Astrocyte of the cerebellum (primary cell): ENCODE measurements at regions not wholly inside any gene's neighbourhood (a gene's known extent, or its start where the extent isn't known, plus 50 kb on each side); places are given as distances from the start of the nearest gene placed in this dataset.
"Not testable (repeated sequence)": the region's sequence is repeated elsewhere in the genome, so short reads cannot be mapped to it uniquely, and the experiment has no call there.

Source experiments
- DNase-seq: peaks from one replicate; pipeline ENCODE4 v3.0.0-alpha.2; 2011; ENCODE audit warnings: low read depth
- H3K4me3 ChIP-seq: 2 replicates; pipeline ENCODE4 v1.5.1; 2011; ENCODE audit warnings: mild to moderate bottlenecking, low read depth, low read length, moderate library complexity
- CTCF ChIP-seq: IDR thresholded peaks from 2 replicates; pipeline ENCODE4 v1.5.1; 2012; ENCODE audit warnings: low read length, low read depth, moderate library complexity, mild to moderate bottlenecking; ENCODE audit errors: missing control alignments
- in situ Hi-C: cut with HindIII; loops from 2 replicates; pipeline ENCODE4 v1.10.0; 2017; ENCODE audit warnings: low sequenced_read_pairs

- in situ Hi-C loops: no loop called here
These were observed 732.3 kb downstream of the CDY1 start for GRCh38 chrY:26354191-26354590.

GRCh38 chrY:26359869-26360268 lies 738.0 kb downstream of the CDY1 start:
- DNase-seq, H3K4me3 ChIP-seq, in situ Hi-C loops: not testable (repeated sequence)

More at GRCh38 chrY:26354191-26354590, 732.3 kb downstream of the CDY1 start:
- DNase-seq: no peak
- H3K4me3 ChIP-seq: no peak overlapping the region
- TF ChIP-seq CTCF: no peak

- in situ Hi-C loops, DNase-seq, H3K4me3 ChIP-seq: not testable (repeated sequence)
These were observed 738.6 kb downstream of the CDY1 start for GRCh38 chrY:26360472-26360871.

- in situ Hi-C loops, H3K4me3 ChIP-seq, DNase-seq: not testable (repeated sequence)
These were observed 741.5 kb downstream of the CDY1 start for GRCh38 chrY:26363442-26363841.

GRCh38 chrY:26366091-26366490 lies 744.2 kb downstream of the CDY1 start:
- DNase-seq, H3K4me3 ChIP-seq, in situ Hi-C loops: not testable (repeated sequence)

GRCh38 chrY:26372480-26372879 lies 750.6 kb downstream of the CDY1 start:
- H3K4me3 ChIP-seq, in situ Hi-C loops, DNase-seq: not testable (repeated sequence)

GRCh38 chrY:26408671-26409328 lies 786.9 kb downstream of the CDY1 start:
- TF ChIP-seq CTCF: no peak
- in situ Hi-C loops: no loop called here
- H3K4me3 ChIP-seq: no peak overlapping the region
- no peak for DNase-seq

- TF ChIP-seq CTCF: no peak
- no peak overlapping the region for H3K4me3 ChIP-seq
- DNase-seq: no peak
- in situ Hi-C loops: no loop called here
These were observed 787.4 kb downstream of the CDY1 start for GRCh38 chrY:26409329-26409712.
